ENCODE measurements at regions not wholly inside any gene's neighbourhood (a gene's known extent, or its start where the extent isn't known, plus 50 kb on each side); places are given as distances from the start of the nearest gene placed in this dataset.
"Not testable (repeated sequence)": the region's sequence is repeated elsewhere in the genome, so short reads cannot be mapped to it uniquely, and the experiment has no call there.

- not testable (repeated sequence) for TF ChIP-seq EZH2phosphoT487 (IDR thresholded peaks at IDR 0.05; ENCODE audit: insufficient read depth, low read depth); EZH2 (IDR thresholded peaks at IDR 0.05; ENCODE audit: insufficient read depth, poor library complexity, severe bottlenecking)
Observed at GRCh38 chr10:9402067-9402466, 1347.6 kb downstream of the GATA3 start.
